H1 (cell line): ENCODE measurements at regions not wholly inside any gene's neighbourhood (a gene's known extent, or its start where the extent isn't known, plus 50 kb on each side); places are given as distances from the start of the nearest gene placed in this dataset.

Source experiments
- CTCF ChIA-PET: fragments of 300-600 bp; sonication (Branson Sonifier 250); formaldehyde crosslinking; loops from one replicate; lab custom pipeline; 2021; ENCODE audit not compliant: partially characterized antibody; lab: Charles Lee
- POLR2A ChIA-PET: fragments of 300-600 bp; sonication (Branson Sonifier 250); formaldehyde crosslinking; loops from one replicate; lab custom pipeline; 2021; ENCODE audit warnings: inconsistent platforms; ENCODE audit not compliant: partially characterized antibody; lab: Charles Lee
- DNase-seq, 2 experiments: peaks; one replicate each; pipeline versions ENCODE4 v3.0.0 to v3.0.0-alpha.2; 2010 to 2022; ENCODE audit warnings: low spot score in 2 of 2, low read depth in 1 of 2, mixed read lengths in 1 of 2
- FAIRE-seq: peaks from 2 replicates; lab custom pipeline; 2011; peaks lifted over from hg19 to GRCh38; lab: Jason Lieb, UNC
- H2AFZ ChIP-seq: 2 replicates; pipeline ENCODE4 v1.8.1; 2012; ENCODE audit warnings: low read length, inconsistent platforms
- H2AK5ac ChIP-seq: 2 replicates; pipeline ENCODE4 v1.6.1; 2013; ENCODE audit warnings: low read depth, low read length
- H2BK120ac ChIP-seq: replicated peaks from 2 replicates; pipeline ENCODE3; 2013; ENCODE audit warnings: low read depth, low read length, inconsistent platforms
- H2BK12ac ChIP-seq: 2 replicates; pipeline ENCODE4 v1.6.1; 2013; ENCODE audit warnings: low read depth, low read length
- H2BK15ac ChIP-seq: 2 replicates; pipeline ENCODE4 v1.6.1; 2013; ENCODE audit warnings: low read length
- H2BK20ac ChIP-seq: 2 replicates; pipeline ENCODE4 v1.6.1; 2013; ENCODE audit warnings: low read length
- H2BK5ac ChIP-seq: 2 replicates; pipeline ENCODE4 v1.6.1; 2013; ENCODE audit warnings: low read depth, low read length
- H3K14ac ChIP-seq: 2 replicates; pipeline ENCODE4 v1.6.1; 2013; ENCODE audit warnings: inconsistent platforms; ENCODE audit not compliant: insufficient read length
- H3K18ac ChIP-seq: 2 replicates; pipeline ENCODE4 v1.6.1; 2013; ENCODE audit warnings: low read length; ENCODE audit errors: extremely low read depth
- H3K23ac ChIP-seq: 2 replicates; pipeline ENCODE4 v1.6.1; 2013; ENCODE audit warnings: inconsistent platforms; ENCODE audit not compliant: insufficient read length
- H3K23me2 ChIP-seq: 2 replicates; pipeline ENCODE4 v1.6.1; 2013; ENCODE audit warnings: low read depth, low read length
- H3K27ac ChIP-seq: 2 replicates; pipeline ENCODE4 v1.6.1; 2011; ENCODE audit warnings: low read depth, low read length, inconsistent platforms
- H3K27me3 ChIP-seq, 4 experiments: replicated peaks in 1 of 4; 1 replicate in 1 of 4; 2 replicates in 3 of 4; pipeline versions ENCODE4 v1.6.1 to v1.8.1; 2011 to 2013; ENCODE audit warnings: low read length in 3 of 4, mild to moderate bottlenecking in 3 of 4, inconsistent platforms in 2 of 4, mixed read lengths in 2 of 4, moderate library complexity in 1 of 4; ENCODE audit not compliant: control insufficient read depth in 3 of 4, insufficient read depth in 3 of 4; ENCODE audit errors: extremely low read depth in 1 of 4
- H3K36me3 ChIP-seq, 4 experiments: 2 replicates each; pipeline versions ENCODE4 v1.6.1 to v1.8.1; 2011 to 2013; ENCODE audit warnings: mild to moderate bottlenecking in 4 of 4, low read length in 3 of 4, moderate library complexity in 2 of 4, control low read depth in 1 of 4, inconsistent platforms in 1 of 4; ENCODE audit not compliant: insufficient read depth in 4 of 4, control insufficient read depth in 2 of 4
- H3K4ac ChIP-seq: replicated peaks from 2 replicates; pipeline ENCODE3; 2013; ENCODE audit warnings: low read length, low read depth, mixed read lengths, inconsistent platforms; ENCODE audit not compliant: insufficient read length
- H3K4me1 ChIP-seq, 4 experiments: replicated peaks in 1 of 4; 1 replicate in 1 of 4; 2 replicates in 3 of 4; pipeline versions ENCODE4 v1.6.1 to v1.8.1; 2011 to 2013; ENCODE audit warnings: low read length in 3 of 4, inconsistent platforms in 2 of 4, mixed read lengths in 1 of 4; ENCODE audit not compliant: insufficient read depth in 4 of 4, control insufficient read depth in 3 of 4
- H3K4me2 ChIP-seq, 2 experiments: 2 replicates each; pipeline versions ENCODE4 v1.6.1 to v1.8.1; 2011 to 2013; ENCODE audit warnings: low read depth in 2 of 2, low read length in 2 of 2, control low read depth in 1 of 2, inconsistent platforms in 1 of 2, mild to moderate bottlenecking in 1 of 2; ENCODE audit not compliant: insufficient read depth in 1 of 2
- H3K4me3 ChIP-seq, 4 experiments: fragments of 200-600, 300-600 bp in 1 of 4; sonication (generic), shearing (Covaris generic), sonication (Bioruptor Twin) in 1 of 4; 2 replicates each; pipeline versions ENCODE4 v1.5.1 to v1.8.1; 2011 to 2016; ENCODE audit warnings: low read length in 4 of 4, low read depth in 3 of 4, control low read depth in 2 of 4, inconsistent platforms in 2 of 4, mild to moderate bottlenecking in 2 of 4, mixed read lengths in 1 of 4, moderate library complexity in 1 of 4; ENCODE audit not compliant: insufficient read depth in 2 of 4; ENCODE audit errors: extremely low read depth in 1 of 4
- H3K56ac ChIP-seq: replicated peaks from 2 replicates; pipeline ENCODE3; 2013; ENCODE audit warnings: low read depth, mild to moderate bottlenecking, mixed read lengths, low read length, inconsistent platforms; ENCODE audit not compliant: insufficient read length
- H3K79me1 ChIP-seq: 2 replicates; pipeline ENCODE4 v1.6.1; 2013; ENCODE audit warnings: low read depth, low read length, control low read depth
- H3K79me2 ChIP-seq, 2 experiments: 2 replicates each; pipeline versions ENCODE4 v1.6.1 to v1.8.1; 2012 to 2013; ENCODE audit warnings: low read length in 2 of 2, mild to moderate bottlenecking in 2 of 2, inconsistent platforms in 1 of 2; ENCODE audit not compliant: insufficient read depth in 2 of 2, control insufficient read depth in 1 of 2
- H3K9ac ChIP-seq, 4 experiments: replicated peaks in 1 of 4; 1 replicate in 1 of 4; 2 replicates in 3 of 4; pipeline versions ENCODE4 v1.6.1 to v1.8.1; 2011 to 2013; ENCODE audit warnings: low read depth in 3 of 4, low read length in 3 of 4, control low read depth in 2 of 4, mild to moderate bottlenecking in 2 of 4, moderate library complexity in 2 of 4, inconsistent platforms in 1 of 4; ENCODE audit errors: extremely low read depth in 1 of 4
- H3K9me3 ChIP-seq, 2 experiments: 2 replicates each; pipeline versions ENCODE4 v1.6.1 to v1.8.1; 2012 to 2013; ENCODE audit warnings: mild to moderate bottlenecking in 2 of 2, moderate library complexity in 2 of 2, control low read depth in 1 of 2, inconsistent platforms in 1 of 2, low read depth in 1 of 2, low read length in 1 of 2, mixed read lengths in 1 of 2; ENCODE audit not compliant: insufficient read depth in 2 of 2
- H4K20me1 ChIP-seq, 2 experiments: replicated peaks in 1 of 2; 2 replicates each; pipeline versions ENCODE3 to v1.8.1; 2011 to 2013; ENCODE audit warnings: inconsistent platforms in 2 of 2, low read length in 2 of 2, mild to moderate bottlenecking in 1 of 2; ENCODE audit not compliant: insufficient read depth in 2 of 2, control insufficient read depth in 1 of 2
- H4K5ac ChIP-seq: 2 replicates; pipeline ENCODE4 v1.6.1; 2013; ENCODE audit warnings: low read length, low read depth, mixed read lengths, inconsistent platforms; ENCODE audit not compliant: insufficient read length
- H4K8ac ChIP-seq: 2 replicates; pipeline ENCODE4 v1.8.0; 2013; ENCODE audit warnings: mild to moderate bottlenecking, moderate library complexity, low read length, inconsistent platforms; ENCODE audit not compliant: insufficient read depth; ENCODE audit errors: extremely low read depth
- H4K91ac ChIP-seq: replicated peaks from 2 replicates; pipeline ENCODE3; 2013; ENCODE audit warnings: low read length, mixed read lengths, inconsistent platforms; ENCODE audit not compliant: insufficient read length
- ASH2L ChIP-seq: fragments of 200-600, 300-600 bp; sonication (generic); IDR thresholded peaks from one replicate; pipeline ENCODE4 v1.7.1; 2017; ENCODE audit warnings: low read length
- BCL11A ChIP-seq, 2 experiments: IDR thresholded peaks; one replicate each; pipeline ENCODE4 v1.6.1; 2011; ENCODE audit warnings: low read depth in 2 of 2, low read length in 2 of 2, mild to moderate bottlenecking in 2 of 2
- E2F6 ChIP-seq: IDR thresholded peaks from 2 replicates; pipeline ENCODE4 v1.6.1; 2012; ENCODE audit warnings: inconsistent platforms
- FOSL1 ChIP-seq: IDR thresholded peaks from 2 replicates; pipeline ENCODE4 v1.6.1; 2011; ENCODE audit warnings: mild to moderate bottlenecking, low read depth, low read length, moderate library complexity; ENCODE audit not compliant: insufficient read depth
- MAFK ChIP-seq: IDR thresholded peaks from 2 replicates; pipeline ENCODE4 v1.6.1; 2012; ENCODE audit warnings: low read depth, mild to moderate bottlenecking, improper control_type of control experiment, low read length
- POLR2AphosphoS5 ChIP-seq: IDR thresholded peaks from 2 replicates; pipeline ENCODE4 v1.6.1; 2011; ENCODE audit warnings: low read depth, low read length
- RAD21 ChIP-seq, 2 experiments: IDR thresholded peaks in 1 of 2; conservative IDR thresholded peaks in 1 of 2; 2 replicates each; pipeline ENCODE4 v1.6.1; 2011; ENCODE audit warnings: low read depth in 2 of 2, low read length in 2 of 2, improper control_type of control experiment in 1 of 2, inconsistent platforms in 1 of 2, mild to moderate bottlenecking in 1 of 2, moderate library complexity in 1 of 2
- SIRT6 ChIP-seq: IDR thresholded peaks from one replicate; pipeline ENCODE4 v1.7.1; 2012; ENCODE audit warnings: low read length, inconsistent platforms
- SP2 ChIP-seq: IDR thresholded peaks from 2 replicates; pipeline ENCODE4 v1.6.1; 2012; ENCODE audit warnings: mild to moderate bottlenecking, low read length, inconsistent platforms
- SUZ12 ChIP-seq: fragments of 200-600 bp; sonication (generic); IDR thresholded peaks from 2 replicates; pipeline ENCODE4 v1.6.1; 2012; ENCODE audit warnings: mild to moderate bottlenecking, inconsistent platforms, low read length, moderate library complexity, mixed read lengths
- TAF1 ChIP-seq: IDR thresholded peaks from 2 replicates; pipeline ENCODE4 v1.6.1; 2011; ENCODE audit warnings: mild to moderate bottlenecking, low read depth, low read length
- TBP ChIP-seq: IDR thresholded peaks from 2 replicates; pipeline ENCODE4 v1.6.1; 2011; ENCODE audit warnings: low read depth, low read length, improper control_type of control experiment
- TEAD4 ChIP-seq: IDR thresholded peaks from 2 replicates; pipeline ENCODE4 v1.6.1; 2012; ENCODE audit warnings: low read depth, low read length, inconsistent platforms, mixed read lengths
- whole genome bisulfite sequencing, 2 experiments: shearing (Covaris generic) in 1 of 2; methylation state at CpG; one replicate each; pipeline versions ENCODE4 v1.1.6 to v1.1.7; 2013 to 2015; ENCODE audit warnings: low lambda C conversion rate in 2 of 2, mixed read lengths in 2 of 2, inconsistent platforms in 1 of 2, low coverage in 1 of 2, missing lambda C conversion rate in 1 of 2; ENCODE audit not compliant: insufficient replicate concordance in 2 of 2, insufficient coverage in 1 of 2, insufficient read length in 1 of 2; ENCODE audit errors: extremely low coverage in 1 of 2, missing lambda C conversion rate in 1 of 2; 5-methylcytosine and 5-hydroxymethylcytosine counted together
- TF ChIP-seq, protein P1 (sequence below): IDR thresholded peaks from 2 replicates; pipeline ENCODE4 v1.6.1; 2011; ENCODE audit warnings: low read depth, mild to moderate bottlenecking, low read length; ENCODE audit not compliant: insufficient read depth

DNA sequence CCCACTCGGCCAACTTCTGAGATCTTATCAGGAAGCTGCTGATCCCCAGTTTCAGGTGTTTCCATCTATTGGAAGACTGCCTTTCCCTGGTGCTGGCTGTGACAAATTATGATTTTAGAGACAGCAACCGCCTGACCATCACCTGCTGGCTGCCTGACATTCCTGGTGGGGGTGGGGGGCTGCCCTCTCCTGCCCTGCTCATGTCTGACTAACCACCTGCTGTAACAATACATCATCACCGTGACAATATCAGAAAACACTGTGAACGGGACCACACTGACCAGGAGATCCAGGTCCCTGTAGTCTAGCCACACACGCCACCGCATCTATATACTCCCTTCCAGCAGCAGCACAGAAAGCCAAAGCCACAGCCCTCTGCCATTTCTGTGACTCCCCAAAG, 537.5 kb downstream of the QKI start:
- Histone ChIP-seq H2BK12ac (no peak overlapping the region), H2AK5ac (no peak overlapping the region), H3K27me3 (no peaks in the 10 kb centered on the region; a peak in 1 of 7 replicates), H3K9me3 (no peaks in the 10 kb centered on the region), H4K20me1 (no peaks in the 10 kb centered on the region), H3K36me3 (no peaks in the 10 kb centered on the region), H2BK120ac (no peak overlapping the region), H3K79me2 (no peaks in the 10 kb centered on the region), H2BK5ac (no peak overlapping the region), H3K23me2 (no peaks in the 10 kb centered on the region; the same call in 1 of the 2 replicates), H3K4me1 (peaks cover 0 to 4% (median 2%) of the 10 kb centered on the region in 4 experiments; a peak in 3 of 7 replicates), H3K14ac (no peak overlapping the region), H3K4ac (no peak overlapping the region), H4K5ac (no peak overlapping the region), H3K4me3 (no peak overlapping the region), H3K23ac (no peak overlapping the region), H2AFZ (no peak overlapping the region), H3K56ac (no peak overlapping the region), H3K27ac (no peak overlapping the region), H4K91ac (no peak overlapping the region), H3K79me1 (no peaks in the 10 kb centered on the region), H3K4me2 (no peak overlapping the region), H4K8ac (no peak overlapping the region), H3K9ac (no peak overlapping the region), H2BK20ac (0 out of 2 replicates have a peak overlapping the region, but pooled peaks have one; percentile 62), H2BK15ac (0 out of 2 replicates have a peak overlapping the region, but pooled peaks have one; percentile 4), H3K18ac (no peak overlapping the region)
- peak in 1 of 2 experiments; percentile 35 for DNase-seq
- FAIRE-seq, result no peak
- no peak for TF ChIP-seq TAF1
- TF ChIP-seq RAD21 (IDR thresholded peaks at IDR 0.05 in 1 of 2, conservative IDR thresholded peaks at IDR 0.05 in 1 of 2; ENCODE audit: low read depth in 2 of 2, low read length in 2 of 2), result no peak
- no peak for TF ChIP-seq FOSL1
- TF ChIP-seq SUZ12, result no peak
- no peak for TF ChIP-seq BCL11A (IDR thresholded peaks at IDR 0.05; ENCODE audit: low read depth in 2 of 2, low read length in 2 of 2)
- no peak for TF ChIP-seq SP2
- no peak for TF ChIP-seq TBP
- TF ChIP-seq POLR2AphosphoS5, result no peak
- no peak for TF ChIP-seq ASH2L
- no peak for TF ChIP-seq MAFK
- TF ChIP-seq, protein P1, sequence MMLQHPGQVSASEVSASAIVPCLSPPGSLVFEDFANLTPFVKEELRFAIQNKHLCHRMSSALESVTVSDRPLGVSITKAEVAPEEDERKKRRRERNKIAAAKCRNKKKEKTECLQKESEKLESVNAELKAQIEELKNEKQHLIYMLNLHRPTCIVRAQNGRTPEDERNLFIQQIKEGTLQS, result no peak
- no peak for TF ChIP-seq SIRT6
- TF ChIP-seq TEAD4, result no peak
- TF ChIP-seq E2F6, result no peak
- ChIA-PET POLR2A (no interaction called here), CTCF (no interaction called here)
- 87% methylated on average over 6 of the region's 6 CpGs; no CpG with 5 or more reads in 1 of the 2 experiments for WGBS, 2 experiments
